GM20000 (cell line): ENCODE measurements at regions not wholly inside any gene's neighbourhood (a gene's known extent, or its start where the extent isn't known, plus 50 kb on each side); places are given as distances from the start of the nearest gene placed in this dataset.

ENCODE experiments used
- DNase-seq: peaks from one replicate; pipeline ENCODE4 v3.0.0; 2012; ENCODE audit warnings: low spot score
- TF ChIP-seq, protein P1 (sequence below): IDR thresholded peaks from 2 replicates; pipeline ENCODE4 v1.5.1; 2012; ENCODE audit warnings: mild to moderate bottlenecking, control low read depth; ENCODE audit errors: extremely low read depth, missing control alignments

DNA sequence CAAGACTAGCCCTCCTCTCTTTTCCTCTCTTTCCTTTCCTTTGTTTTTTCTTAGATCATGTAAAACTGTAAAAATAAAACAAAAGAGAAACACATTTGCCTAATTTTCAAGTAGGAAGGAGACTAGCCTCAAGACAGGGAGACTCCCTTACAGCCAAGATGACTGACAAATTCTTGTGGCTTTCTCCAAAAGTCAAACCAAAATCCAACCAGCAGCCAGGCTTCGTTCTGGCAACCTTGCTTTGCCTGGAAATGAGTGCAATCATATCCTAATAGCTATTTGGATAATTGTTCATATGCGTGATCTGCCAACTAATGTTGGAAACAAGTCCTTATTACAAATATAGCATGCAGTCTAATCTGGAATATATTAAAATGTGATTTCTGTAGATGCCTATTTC is 868.9 kb upstream of the SOX9 start:
- TF ChIP-seq, protein P1, sequence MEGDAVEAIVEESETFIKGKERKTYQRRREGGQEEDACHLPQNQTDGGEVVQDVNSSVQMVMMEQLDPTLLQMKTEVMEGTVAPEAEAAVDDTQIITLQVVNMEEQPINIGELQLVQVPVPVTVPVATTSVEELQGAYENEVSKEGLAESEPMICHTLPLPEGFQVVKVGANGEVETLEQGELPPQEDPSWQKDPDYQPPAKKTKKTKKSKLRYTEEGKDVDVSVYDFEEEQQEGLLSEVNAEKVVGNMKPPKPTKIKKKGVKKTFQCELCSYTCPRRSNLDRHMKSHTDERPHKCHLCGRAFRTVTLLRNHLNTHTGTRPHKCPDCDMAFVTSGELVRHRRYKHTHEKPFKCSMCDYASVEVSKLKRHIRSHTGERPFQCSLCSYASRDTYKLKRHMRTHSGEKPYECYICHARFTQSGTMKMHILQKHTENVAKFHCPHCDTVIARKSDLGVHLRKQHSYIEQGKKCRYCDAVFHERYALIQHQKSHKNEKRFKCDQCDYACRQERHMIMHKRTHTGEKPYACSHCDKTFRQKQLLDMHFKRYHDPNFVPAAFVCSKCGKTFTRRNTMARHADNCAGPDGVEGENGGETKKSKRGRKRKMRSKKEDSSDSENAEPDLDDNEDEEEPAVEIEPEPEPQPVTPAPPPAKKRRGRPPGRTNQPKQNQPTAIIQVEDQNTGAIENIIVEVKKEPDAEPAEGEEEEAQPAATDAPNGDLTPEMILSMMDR: no peak
- DNase-seq: no peak

DNA sequence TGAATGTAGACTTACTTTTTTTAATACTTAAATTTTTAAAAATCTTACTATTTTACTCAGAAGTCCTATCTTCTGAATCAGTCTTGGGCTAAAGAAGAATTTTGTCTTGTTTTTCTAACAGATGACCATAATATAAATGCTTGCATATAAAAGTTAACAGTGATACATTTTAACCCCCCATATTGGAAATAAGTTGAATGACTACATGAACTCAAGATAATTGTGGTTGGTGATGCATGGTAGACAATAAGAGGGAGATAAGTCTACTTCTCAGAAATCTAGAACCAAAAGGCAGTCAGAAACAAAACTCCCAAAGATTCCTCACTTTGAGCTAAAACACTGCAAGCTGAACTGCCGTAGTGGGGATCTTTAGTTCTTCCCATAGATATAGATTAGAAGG is 868.4 kb upstream of the SOX9 start:
- no peak for DNase-seq
- TF ChIP-seq, protein P1: no peak

DNA sequence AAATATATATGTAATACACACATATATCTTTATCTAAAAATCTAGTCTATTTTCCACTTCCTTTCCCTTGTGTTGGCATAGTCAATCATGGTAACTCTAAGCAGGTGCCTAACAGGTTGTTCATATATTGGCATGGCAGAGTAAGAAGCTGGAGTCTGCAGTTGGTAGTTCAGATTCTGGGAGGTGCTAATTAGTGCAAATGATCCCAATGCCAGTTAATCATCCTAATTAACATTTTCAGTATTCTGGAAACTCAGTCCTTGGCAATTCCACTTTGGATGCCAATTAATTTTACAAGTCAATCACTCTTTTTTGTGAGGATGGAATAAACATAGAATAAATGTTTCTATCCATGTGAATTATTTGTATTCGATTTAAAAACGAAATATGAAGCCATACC is 863.7 kb upstream of the SOX9 start:
- TF ChIP-seq, protein P1: no peak
- DNase-seq: no peak

DNA sequence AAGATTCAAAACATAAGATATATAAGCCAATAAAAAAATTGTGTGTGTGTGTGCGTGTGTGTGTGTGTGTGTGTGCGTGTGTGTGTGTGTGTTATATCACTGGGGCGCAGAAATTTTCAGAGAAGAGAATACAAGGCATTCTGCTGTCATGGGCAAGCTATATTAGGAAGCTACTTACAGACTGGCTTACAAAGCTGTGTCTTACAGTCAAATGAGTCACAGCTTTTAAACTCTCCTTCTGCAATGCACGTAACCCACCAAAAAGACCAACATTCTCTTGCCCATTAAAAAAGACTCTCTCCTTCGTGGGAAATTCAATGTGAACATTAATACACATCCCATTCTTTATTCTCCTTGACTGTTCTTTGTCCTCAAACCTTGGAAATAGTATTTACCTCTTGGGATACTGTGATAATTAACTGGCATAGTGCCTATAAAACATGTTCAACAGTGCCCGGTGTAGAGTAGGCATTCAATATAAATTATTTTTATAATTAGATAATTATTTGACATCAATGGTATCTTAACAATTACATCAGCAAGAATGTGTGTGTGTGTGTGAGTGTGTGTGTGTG is 860.4 kb upstream of the SOX9 start:
- no peak for DNase-seq
- TF ChIP-seq, protein P1: no peak

DNA sequence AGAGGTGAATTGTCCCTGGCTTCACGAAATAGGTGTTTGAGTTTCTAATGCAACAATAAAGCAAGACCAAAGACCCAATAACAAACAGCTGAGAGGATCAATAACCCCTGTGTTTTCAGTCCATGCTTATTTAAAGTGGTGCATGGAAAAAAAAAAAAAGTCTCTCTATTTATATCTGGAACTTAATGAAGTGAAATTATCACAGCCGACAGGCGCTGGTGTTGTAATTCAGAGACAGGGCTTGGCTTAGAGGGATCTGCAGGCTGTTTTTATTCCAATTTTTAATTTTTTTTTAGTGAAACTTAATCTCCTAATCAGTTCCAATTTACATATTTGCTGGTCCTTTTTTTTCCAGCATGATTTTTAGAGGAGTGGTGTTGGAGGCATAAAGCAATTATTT is 858.2 kb upstream of the SOX9 start:
- TF ChIP-seq, protein P1: no peak
- DNase-seq: no peak

DNA sequence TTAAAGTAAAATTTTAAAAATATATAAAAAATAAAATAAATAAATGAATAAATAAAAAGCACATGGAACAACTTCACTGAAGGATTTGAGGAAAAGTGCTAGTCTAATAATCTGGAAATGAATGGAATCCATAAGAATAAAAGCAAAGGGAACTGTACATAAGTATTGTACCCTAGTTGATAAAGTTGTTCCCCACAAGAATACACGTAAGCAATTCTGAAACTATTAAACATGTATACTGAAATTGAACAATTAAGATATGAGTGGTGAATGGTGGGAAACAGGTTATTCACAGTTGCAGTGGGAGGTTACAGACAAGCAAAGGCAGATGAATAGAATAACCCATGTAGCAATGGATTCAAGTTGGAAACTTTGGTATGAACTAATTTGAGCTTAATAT is 853.2 kb upstream of the SOX9 start:
- TF ChIP-seq, protein P1: no peak
- no peak for DNase-seq

DNA sequence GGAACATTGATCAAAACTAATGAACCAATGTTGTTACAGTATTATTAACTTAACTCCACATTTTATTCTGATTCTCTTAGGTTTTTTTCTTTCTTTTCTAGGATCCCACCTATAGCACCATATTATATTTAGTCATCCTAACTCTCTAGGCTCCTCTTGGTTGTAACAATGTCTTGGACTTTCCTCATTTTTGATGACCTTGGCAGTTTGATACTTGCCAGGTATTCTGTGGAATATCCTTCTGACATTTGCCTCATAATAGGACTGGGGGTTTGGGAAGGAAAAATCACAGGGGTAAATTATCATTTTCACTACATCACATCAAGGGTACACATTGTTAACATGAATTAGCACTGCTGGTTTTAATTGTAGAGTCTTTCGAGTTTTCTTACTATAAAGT is 851.6 kb upstream of the SOX9 start:
- TF ChIP-seq, protein P1: no peak
- no peak for DNase-seq
